Keratinocyte (primary cell): ENCODE measurements at regions not wholly inside any gene's neighbourhood (a gene's known extent, or its start where the extent isn't known, plus 50 kb on each side); places are given as distances from the start of the nearest gene placed in this dataset.

Experiments
- DNase-seq: peaks from one replicate; pipeline ENCODE4 v3.0.0-alpha.2; 2011; ENCODE audit warnings: low read depth, missing footprints, low spot score
- FAIRE-seq: peaks from 2 replicates; lab custom pipeline; 2011; peaks lifted over from hg19 to GRCh38; lab: Jason Lieb, UNC
- H2AFZ ChIP-seq: 2 replicates; pipeline ENCODE4 v1.6.0; 2012; ENCODE audit warnings: low read length, control low read depth, inconsistent platforms; ENCODE audit not compliant: control insufficient read depth
- H3K27ac ChIP-seq: 2 replicates; pipeline ENCODE4 v1.5.1; 2011; ENCODE audit warnings: low read length; ENCODE audit not compliant: control insufficient read depth, insufficient read depth
- H3K27me3 ChIP-seq: 3 replicates; pipeline ENCODE4 v1.6.0; 2011; ENCODE audit warnings: low read length; ENCODE audit not compliant: control insufficient read depth, insufficient read depth; ENCODE audit errors: extremely low read depth
- H3K36me3 ChIP-seq, 2 experiments: 2 replicates in 1 of 2; 3 replicates in 1 of 2; pipeline ENCODE4 v1.5.1; 2011; ENCODE audit warnings: low read length in 2 of 2, mild to moderate bottlenecking in 1 of 2; ENCODE audit not compliant: control insufficient read depth in 2 of 2, insufficient read depth in 2 of 2; ENCODE audit errors: extremely low read depth in 1 of 2
- H3K4me1 ChIP-seq: 3 replicates; pipeline ENCODE4 v1.5.1; 2011; ENCODE audit warnings: low read length; ENCODE audit not compliant: control insufficient read depth, insufficient read depth; ENCODE audit errors: extremely low read depth
- H3K4me2 ChIP-seq: 3 replicates; pipeline ENCODE4 v1.6.0; 2011; ENCODE audit warnings: low read depth, low read length; ENCODE audit not compliant: control insufficient read depth, insufficient read depth; ENCODE audit errors: extremely low read depth
- H3K4me3 ChIP-seq, 3 experiments: fragments of 200-600 bp in 1 of 3; sonication (generic) in 1 of 3; 2 replicates in 2 of 3; 3 replicates in 1 of 3; pipeline ENCODE4 v1.5.1; 2011 to 2016; ENCODE audit warnings: low read length in 3 of 3, mild to moderate bottlenecking in 3 of 3, control low read depth in 2 of 3, inconsistent platforms in 1 of 3, low read depth in 1 of 3, mixed read lengths in 1 of 3, mixed run types in 1 of 3, moderate library complexity in 1 of 3; ENCODE audit not compliant: control insufficient read depth in 2 of 3, insufficient read depth in 2 of 3; ENCODE audit errors: extremely low read depth in 1 of 3
- H3K79me2 ChIP-seq: 2 replicates; pipeline ENCODE4 v1.6.0; 2012; ENCODE audit warnings: low read length; ENCODE audit not compliant: control insufficient read depth, insufficient read depth
- H3K9ac ChIP-seq: 3 replicates; pipeline ENCODE4 v1.6.0; 2011; ENCODE audit warnings: low read length; ENCODE audit not compliant: control insufficient read depth, insufficient read depth; ENCODE audit errors: extremely low read depth
- H3K9me1 ChIP-seq: 3 replicates; pipeline ENCODE4 v1.6.0; 2011; ENCODE audit warnings: low read length; ENCODE audit not compliant: control insufficient read depth, insufficient read depth; ENCODE audit errors: extremely low read depth
- H3K9me3 ChIP-seq: 2 replicates; pipeline ENCODE4 v1.5.1; 2012; ENCODE audit warnings: low read depth, low read length; ENCODE audit not compliant: control insufficient read depth
- H4K20me1 ChIP-seq: 3 replicates; pipeline ENCODE4 v1.6.0; 2011; ENCODE audit warnings: low read length; ENCODE audit not compliant: control insufficient read depth, insufficient read depth; ENCODE audit errors: extremely low read depth
- EZH2 ChIP-seq: IDR thresholded peaks from one replicate; pipeline ENCODE4 v1.6.1; 2012; ENCODE audit warnings: inconsistent platforms, mild to moderate bottlenecking, low read length, moderate library complexity
- dilution Hi-C: fragments of 300-500 bp; cut with MboI; formaldehyde crosslinking; loops from one replicate; pipeline ENCODE4 v1.7.0; 2020; ENCODE audit warnings: low sequenced_read_pairs; ENCODE audit not compliant: extremely low pct_ligation_motif_present
- TF ChIP-seq, protein P1 (sequence below), 3 experiments: IDR thresholded peaks in 1 of 3; conservative IDR thresholded peaks in 1 of 3; optimal IDR thresholded peaks in 1 of 3; 2 replicates in 2 of 3; 3 replicates in 1 of 3; pipeline versions ENCODE3 to v1.5.1; 2011; ENCODE audit warnings: low read length in 3 of 3, mild to moderate bottlenecking in 3 of 3, moderate library complexity in 2 of 3, control low read depth in 1 of 3, inconsistent platforms in 1 of 3; ENCODE audit not compliant: insufficient read depth in 2 of 3; ENCODE audit errors: extremely low read depth in 1 of 3

GRCh38 chrX:13933352-13933751 lies 96.3 kb downstream of the GEMIN8 start:
- dilution Hi-C loops, result no loop called here
- no peak overlapping the region for H3K4me3 ChIP-seq
- H3K27me3 ChIP-seq, result peaks cover 26% of the 10 kb centered on the region
- H3K4me1 ChIP-seq, result no peaks in the 10 kb centered on the region
- no peaks in the 10 kb centered on the region for H3K36me3 ChIP-seq
- FAIRE-seq, result no peak
- H2AFZ ChIP-seq, result no peak overlapping the region
- H3K9ac ChIP-seq, result no peak overlapping the region
- H3K27ac ChIP-seq, result no peak overlapping the region
- no peak overlapping the region for H3K4me2 ChIP-seq
- TF ChIP-seq EZH2, result no peak
- TF ChIP-seq, protein P1, sequence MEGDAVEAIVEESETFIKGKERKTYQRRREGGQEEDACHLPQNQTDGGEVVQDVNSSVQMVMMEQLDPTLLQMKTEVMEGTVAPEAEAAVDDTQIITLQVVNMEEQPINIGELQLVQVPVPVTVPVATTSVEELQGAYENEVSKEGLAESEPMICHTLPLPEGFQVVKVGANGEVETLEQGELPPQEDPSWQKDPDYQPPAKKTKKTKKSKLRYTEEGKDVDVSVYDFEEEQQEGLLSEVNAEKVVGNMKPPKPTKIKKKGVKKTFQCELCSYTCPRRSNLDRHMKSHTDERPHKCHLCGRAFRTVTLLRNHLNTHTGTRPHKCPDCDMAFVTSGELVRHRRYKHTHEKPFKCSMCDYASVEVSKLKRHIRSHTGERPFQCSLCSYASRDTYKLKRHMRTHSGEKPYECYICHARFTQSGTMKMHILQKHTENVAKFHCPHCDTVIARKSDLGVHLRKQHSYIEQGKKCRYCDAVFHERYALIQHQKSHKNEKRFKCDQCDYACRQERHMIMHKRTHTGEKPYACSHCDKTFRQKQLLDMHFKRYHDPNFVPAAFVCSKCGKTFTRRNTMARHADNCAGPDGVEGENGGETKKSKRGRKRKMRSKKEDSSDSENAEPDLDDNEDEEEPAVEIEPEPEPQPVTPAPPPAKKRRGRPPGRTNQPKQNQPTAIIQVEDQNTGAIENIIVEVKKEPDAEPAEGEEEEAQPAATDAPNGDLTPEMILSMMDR (optimal IDR thresholded peaks at IDR 0.05 in 1 of 3, IDR thresholded peaks at IDR 0.05 in 1 of 3, conservative IDR thresholded peaks at IDR 0.05 in 1 of 3; ENCODE audit: extremely low read depth in 1 of 3, insufficient read depth in 2 of 3, low read length in 3 of 3), result no peak
- no peaks in the 10 kb centered on the region for H3K79me2 ChIP-seq
- H3K9me1 ChIP-seq, result no peaks in the 10 kb centered on the region
- DNase-seq, result no peak
- H3K9me3 ChIP-seq, result no peaks in the 10 kb centered on the region
- H4K20me1 ChIP-seq, result peaks cover 2% of the 10 kb centered on the region

- dilution Hi-C loops, result no loop called here
- H3K4me2 ChIP-seq, result no peak overlapping the region
- no peaks in the 10 kb centered on the region for H3K79me2 ChIP-seq
- H3K27ac ChIP-seq, result no peak overlapping the region
- no peaks in the 10 kb centered on the region for H3K9me3 ChIP-seq
- H3K36me3 ChIP-seq, result no peaks in the 10 kb centered on the region
- DNase-seq (no peak), FAIRE-seq (no peak)
- TF ChIP-seq, protein P1 (optimal IDR thresholded peaks at IDR 0.05 in 1 of 3, IDR thresholded peaks at IDR 0.05 in 1 of 3, conservative IDR thresholded peaks at IDR 0.05 in 1 of 3; ENCODE audit: extremely low read depth in 1 of 3, insufficient read depth in 2 of 3, low read length in 3 of 3), result no peak
- TF ChIP-seq EZH2, result no peak
- no peak overlapping the region for H3K9ac ChIP-seq
- no peaks in the 10 kb centered on the region for H4K20me1 ChIP-seq
- H3K27me3 ChIP-seq, result peaks cover 17% of the 10 kb centered on the region
- H3K4me1 ChIP-seq, result no peaks in the 10 kb centered on the region
- H2AFZ ChIP-seq, result no peak overlapping the region
- H3K4me3 ChIP-seq, result no peak overlapping the region
- no peaks in the 10 kb centered on the region for H3K9me1 ChIP-seq
Observed at GRCh38 chrX:13932416-13932815, 97.3 kb downstream of the GEMIN8 start.
